T-cell (primary cell): ENCODE measurements at regions not wholly inside any gene's neighbourhood (a gene's known extent, or its start where the extent isn't known, plus 50 kb on each side); places are given as distances from the start of the nearest gene placed in this dataset.

Experiments used
- ATAC-seq, 4 experiments: fragments of 200-7000 bp in 3 of 4; fragments of 150-1000 bp in 1 of 4; cut with Tn5 transposase; replicated peaks in 1 of 4; 1 replicate in 3 of 4; 2 replicates in 1 of 4; pipeline ENCODE4 v1.10.0; 2021; ENCODE audit warnings: moderate library complexity in 3 of 4, mild to moderate bottlenecking in 2 of 4, moderate number of reproducible peaks in 1 of 4
- CTCF ChIA-PET, 2 donors: fragments of 300-600 bp; sonication (Branson Sonifier 250); formaldehyde crosslinking; loops; one replicate each; lab custom pipeline; 2022; ENCODE audit warnings: antibody characterized with exemption in 2 of 2; lab: Charles Lee
- POLR2A ChIA-PET, 2 donors: fragments of 300-600 bp; sonication (Branson Sonifier 250); formaldehyde crosslinking; loops; one replicate each; lab custom pipeline; 2022; ENCODE audit warnings: antibody characterized with exemption in 2 of 2; lab: Charles Lee
- DNase-seq, 35 experiments: peaks; one replicate each; pipeline versions ENCODE4 v3.0.0 to v3.0.0-alpha.2; 2013 to 2023
- H3K27ac ChIP-seq: one replicate; pipeline ENCODE4 v1.5.1; 2013; ENCODE audit warnings: low read length
- H3K27me3 ChIP-seq, 2 experiments: replicated peaks in 1 of 2; 1 replicate in 1 of 2; 2 replicates in 1 of 2; pipeline versions ENCODE4 v1.6.1 to v1.7.0; 2013; ENCODE audit warnings: low read length in 1 of 2, mixed read lengths in 1 of 2; ENCODE audit not compliant: control insufficient read depth in 2 of 2, insufficient read depth in 2 of 2; ENCODE audit errors: extremely low read depth in 1 of 2
- H3K36me3 ChIP-seq, 2 donors: 1 replicate in 1 of 2; 2 replicates in 1 of 2; pipeline versions ENCODE4 v1.6.1 to v1.7.0; 2013; ENCODE audit warnings: low read length in 1 of 2; ENCODE audit not compliant: control insufficient read depth in 2 of 2, insufficient read depth in 1 of 2; ENCODE audit errors: extremely low read depth in 1 of 2
- H3K4me1 ChIP-seq, 2 experiments: 1 replicate in 1 of 2; 2 replicates in 1 of 2; pipeline versions ENCODE4 v1.6.1 to v1.7.0; 2013; ENCODE audit warnings: low read length in 2 of 2, mixed read lengths in 1 of 2; ENCODE audit not compliant: insufficient read depth in 2 of 2, control insufficient read depth in 1 of 2; ENCODE audit errors: extremely low read depth in 1 of 2
- H3K4me3 ChIP-seq, 2 donors: 1 replicate in 1 of 2; 2 replicates in 1 of 2; pipeline versions ENCODE4 v1.5.1 to v1.7.0; 2013; ENCODE audit warnings: mild to moderate bottlenecking in 2 of 2, low read length in 1 of 2, moderate library complexity in 1 of 2; ENCODE audit not compliant: control insufficient read depth in 1 of 2; ENCODE audit errors: extremely low read depth in 1 of 2
- H3K9me3 ChIP-seq: 2 replicates; pipeline ENCODE4 v1.7.0; 2013
- H3K27ac Mint-ChIP-seq, 2 donors: one replicate each; pipeline ENCODE4 v1.8.0; 2020 to 2021; ENCODE audit warnings: mild to moderate bottlenecking in 2 of 2, mixed read lengths in 2 of 2
- H3K27me3 Mint-ChIP-seq, 2 donors: one replicate each; pipeline ENCODE4 v1.8.0; 2021 to 2022; ENCODE audit warnings: mixed read lengths in 2 of 2
- H3K36me3 Mint-ChIP-seq: one replicate; pipeline ENCODE4 v1.8.0; 2021; ENCODE audit warnings: mixed read lengths
- H3K4me1 Mint-ChIP-seq, 3 donors: one replicate each; pipeline ENCODE4 v1.8.0; 2020 to 2022; ENCODE audit warnings: mixed read lengths in 3 of 3, mild to moderate bottlenecking in 1 of 3
- H3K4me3 Mint-ChIP-seq, 3 donors: one replicate each; pipeline ENCODE4 v1.8.0; 2020 to 2022; ENCODE audit warnings: mild to moderate bottlenecking in 3 of 3, mixed read lengths in 3 of 3, moderate library complexity in 3 of 3
- H3K9me3 Mint-ChIP-seq, 3 donors: one replicate each; pipeline ENCODE4 v1.8.0; 2020 to 2022; ENCODE audit warnings: mixed read lengths in 3 of 3
- WGBS: methylation state at CpG from one replicate; pipeline ENCODE4 v1.1.5; 2013; ENCODE audit warnings: missing lambda C conversion rate; ENCODE audit not compliant: insufficient coverage; 5-methylcytosine and 5-hydroxymethylcytosine counted together

DNA sequence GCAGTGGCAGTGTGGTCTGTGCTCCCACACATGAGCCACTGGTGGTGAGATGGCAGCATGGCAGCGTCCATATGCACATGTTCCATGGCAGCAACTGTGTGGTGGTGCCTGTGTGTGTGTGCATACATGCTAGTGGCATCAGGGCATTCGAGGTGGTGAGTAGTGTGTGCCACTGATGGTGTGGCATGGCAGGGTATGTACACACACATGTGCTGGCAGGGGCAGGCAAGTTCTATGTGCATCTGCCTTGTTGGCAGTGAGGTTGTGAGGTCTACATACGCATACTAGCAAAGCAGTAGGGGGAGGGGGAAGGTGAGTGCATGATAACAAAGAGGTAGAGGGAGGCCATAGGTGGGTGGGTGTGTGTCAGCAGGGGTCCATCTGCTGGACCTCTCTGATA, 378.7 kb downstream of the C3orf38 start:
- Mint-ChIP-seq H3K4me1 (no peaks in the 10 kb centered on the region), H3K27me3 (no peaks in the 10 kb centered on the region), H3K27ac (no peak overlapping the region), H3K9me3 (peaks cover 8 to 17% (median 11%) of the 10 kb centered on the region in 3 donors), H3K4me3 (no peak overlapping the region), H3K36me3 (no peaks in the 10 kb centered on the region)
- DNase-seq (no peak), ATAC-seq (no peak)
- Histone ChIP-seq H3K9me3 (no peaks in the 10 kb centered on the region), H3K4me1 (no peaks in the 10 kb centered on the region), H3K27ac (no peak overlapping the region), H3K36me3 (no peaks in the 10 kb centered on the region), H3K4me3 (no peak overlapping the region), H3K27me3 (no peaks in the 10 kb centered on the region)
- WGBS, result 49% methylated on average over 3 of the region's 3 CpGs
- ChIA-PET POLR2A (no interaction called here), CTCF (no interaction called here)

DNA sequence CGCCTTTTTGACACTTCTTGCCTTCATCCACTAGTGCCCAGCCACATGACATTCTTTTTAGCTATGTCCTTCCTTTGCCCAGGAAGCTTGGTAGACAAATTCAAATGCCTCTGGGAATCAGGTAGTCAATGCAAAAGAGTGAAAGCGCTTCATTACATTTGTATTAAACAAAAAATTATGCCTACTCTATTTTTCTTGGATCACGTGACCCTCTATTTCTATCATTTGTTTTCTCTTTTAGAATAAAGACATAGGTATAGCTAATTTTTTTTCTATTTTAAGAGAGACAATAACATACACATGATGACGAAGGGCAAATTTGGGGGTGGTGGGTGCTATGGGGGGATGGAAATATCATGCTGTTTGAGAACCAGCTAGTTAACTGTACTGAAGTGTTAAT, 384.8 kb downstream of the C3orf38 start:
- Mint-ChIP-seq H3K9me3 (peaks cover 0 to 3% (median 0%) of the 10 kb centered on the region in 3 donors), H3K27ac (no peak overlapping the region), H3K27me3 (no peaks in the 10 kb centered on the region), H3K4me1 (no peaks in the 10 kb centered on the region), H3K36me3 (no peaks in the 10 kb centered on the region), H3K4me3 (no peak overlapping the region)
- ChIA-PET POLR2A (no interaction called here), CTCF (interaction anchor here in 1 of 2 donors (0.7 kb wide), 1 partner anchor 1236 kb away, joined by 10 read pairs; no protein-coding TSS in a partner anchor)
- no peaks in the 10 kb centered on the region for H3K36me3 ChIP-seq
- H3K4me3 ChIP-seq, result no peak overlapping the region
- no peaks in the 10 kb centered on the region for H3K4me1 ChIP-seq
- DNase-seq (no peak), ATAC-seq (no peak)
- no peaks in the 10 kb centered on the region for H3K9me3 ChIP-seq
- H3K27me3 ChIP-seq, result no peaks in the 10 kb centered on the region
- H3K27ac ChIP-seq, result no peak overlapping the region
- no CpG with 5 or more reads among the region's 4 CpGs for WGBS

GRCh38 chr3:88535563-88535962, 385.8 kb downstream of the C3orf38 start:
- Mint-ChIP-seq H3K27me3 (no peaks in the 10 kb centered on the region), H3K4me3 (no peak overlapping the region), H3K27ac (no peak overlapping the region), H3K4me1 (no peaks in the 10 kb centered on the region), H3K36me3 (no peaks in the 10 kb centered on the region), H3K9me3 (peaks cover 0 to 3% (median 0%) of the 10 kb centered on the region in 3 donors)
- ATAC-seq (no peak), DNase-seq (no peak)
- POLR2A ChIA-PET, result no interaction called here
- no peaks in the 10 kb centered on the region for H3K36me3 ChIP-seq
- H3K4me1 ChIP-seq, result no peaks in the 10 kb centered on the region
- no CpG with 5 or more reads among the region's 1 CpG for WGBS
- no peaks in the 10 kb centered on the region for H3K27me3 ChIP-seq
- H3K9me3 ChIP-seq, result no peaks in the 10 kb centered on the region
- H3K27ac ChIP-seq, result no peak overlapping the region
- CTCF ChIA-PET, result no interaction called here
- no peak overlapping the region for H3K4me3 ChIP-seq

DNA sequence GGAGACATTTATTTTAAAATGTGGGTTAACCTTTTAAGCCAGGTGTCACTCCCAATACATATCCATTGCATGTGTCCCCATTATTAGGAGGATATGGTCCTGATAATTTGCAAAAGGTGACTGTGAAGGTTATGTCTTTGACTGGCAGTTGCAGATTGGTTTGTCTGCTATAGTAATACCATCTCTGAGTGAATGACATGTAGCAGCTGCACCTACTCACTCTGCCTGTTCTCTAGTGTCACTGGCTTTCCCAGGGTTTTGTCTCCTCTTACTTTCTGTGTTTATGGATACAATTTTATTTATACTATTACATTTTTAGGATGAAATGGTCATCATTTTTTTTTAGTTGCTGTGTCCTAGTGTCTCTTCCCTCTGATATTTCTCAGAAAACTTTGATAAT, 393.2 kb downstream of the C3orf38 start:
- peaks cover 9 to 12% (median 11%) of the 10 kb centered on the region in 3 donors for H3K9me3 Mint-ChIP-seq
- DNase-seq (no peak), ATAC-seq (no peak)
- Histone ChIP-seq H3K27me3 (no peaks in the 10 kb centered on the region), H3K27ac (no peak overlapping the region), H3K9me3 (no peaks in the 10 kb centered on the region), H3K4me3 (no peak overlapping the region), H3K4me1 (no peaks in the 10 kb centered on the region), H3K36me3 (no peaks in the 10 kb centered on the region)
- ChIA-PET POLR2A (no interaction called here), CTCF (no interaction called here)
- no peaks in the 10 kb centered on the region for H3K4me1 Mint-ChIP-seq
- no peak overlapping the region for H3K4me3 Mint-ChIP-seq
- no peaks in the 10 kb centered on the region for H3K27me3 Mint-ChIP-seq
- H3K36me3 Mint-ChIP-seq, result no peaks in the 10 kb centered on the region
- no peak overlapping the region for H3K27ac Mint-ChIP-seq

GRCh38 chr3:88572450-88572849, 422.7 kb downstream of the C3orf38 start:
- H3K4me1 Mint-ChIP-seq, result no peaks in the 10 kb centered on the region
- H3K27ac Mint-ChIP-seq, result no peak overlapping the region
- DNase-seq (no peak), ATAC-seq (no peak)
- Histone ChIP-seq H3K36me3 (no peaks in the 10 kb centered on the region), H3K27ac (no peak overlapping the region), H3K4me3 (no peak overlapping the region), H3K27me3 (no peaks in the 10 kb centered on the region), H3K4me1 (no peaks in the 10 kb centered on the region), H3K9me3 (no peaks in the 10 kb centered on the region)
- H3K9me3 Mint-ChIP-seq, result peaks cover 4 to 21% (median 12%) of the 10 kb centered on the region in 3 donors
- POLR2A ChIA-PET, result no interaction called here
- 83% methylated on average over 1 of the region's 3 CpGs for WGBS
- no peaks in the 10 kb centered on the region for H3K36me3 Mint-ChIP-seq
- H3K27me3 Mint-ChIP-seq, result no peaks in the 10 kb centered on the region
- H3K4me3 Mint-ChIP-seq, result no peak overlapping the region
- CTCF ChIA-PET, result no interaction called here

DNA sequence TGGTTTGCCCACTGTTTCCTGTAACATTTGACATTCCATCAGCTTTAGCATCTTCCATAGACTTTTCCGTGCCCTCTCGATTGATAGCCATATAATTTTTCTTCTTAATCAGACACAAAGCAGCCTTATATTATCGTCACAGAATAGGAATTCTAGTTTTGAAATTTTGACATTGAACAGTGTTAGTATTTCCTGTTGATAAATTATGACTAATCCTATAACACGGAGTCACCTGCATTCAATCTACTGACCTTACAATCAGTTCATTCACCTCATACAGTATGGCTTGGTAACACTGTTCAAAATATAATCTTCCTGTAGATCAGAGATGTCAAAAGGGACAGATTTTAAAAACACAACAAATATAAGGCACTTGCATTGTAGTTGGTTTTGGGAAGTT, 423.7 kb downstream of the C3orf38 start:
- Mint-ChIP-seq H3K9me3 (peaks cover 4 to 19% (median 12%) of the 10 kb centered on the region in 3 donors), H3K4me3 (no peak overlapping the region), H3K36me3 (no peaks in the 10 kb centered on the region), H3K27me3 (no peaks in the 10 kb centered on the region), H3K27ac (no peak overlapping the region), H3K4me1 (no peaks in the 10 kb centered on the region)
- POLR2A ChIA-PET, result interaction anchor here in 1 of 2 donors (0.7 kb wide), 1 partner anchor 12 kb away, joined by 4 read pairs; no protein-coding TSS in a partner anchor
- WGBS, result no CpG with 5 or more reads among the region's 4 CpGs
- H3K27ac ChIP-seq, result no peak overlapping the region
- no peaks in the 10 kb centered on the region for H3K36me3 ChIP-seq
- no peaks in the 10 kb centered on the region for H3K4me1 ChIP-seq
- H3K27me3 ChIP-seq, result no peaks in the 10 kb centered on the region
- ATAC-seq (no peak), DNase-seq (no peak)
- CTCF ChIA-PET, result no interaction called here
- H3K4me3 ChIP-seq, result no peak overlapping the region
- no peaks in the 10 kb centered on the region for H3K9me3 ChIP-seq

DNA sequence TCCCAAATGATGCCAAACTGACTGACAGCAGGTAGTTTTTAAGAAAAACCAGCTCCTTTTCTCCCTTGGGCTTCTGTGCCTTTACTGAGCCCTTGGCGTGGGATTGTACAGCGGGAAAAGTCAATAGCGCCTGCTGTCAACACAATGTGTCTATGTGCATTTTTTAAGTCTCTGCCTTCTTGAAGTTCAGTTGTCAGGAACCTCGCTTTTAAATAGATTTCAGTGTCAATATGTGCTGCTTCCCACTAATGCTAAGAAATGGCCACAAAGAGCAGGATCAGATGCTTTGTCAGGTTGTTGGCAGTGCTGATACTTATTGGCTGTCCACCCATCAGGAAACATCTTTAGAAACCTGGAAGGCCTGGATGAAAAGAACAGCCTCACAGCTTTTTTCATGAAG, 424.4 kb downstream of the C3orf38 start:
- Mint-ChIP-seq H3K36me3 (no peaks in the 10 kb centered on the region), H3K4me3 (no peak overlapping the region), H3K27ac (no peak overlapping the region), H3K4me1 (no peaks in the 10 kb centered on the region), H3K27me3 (no peaks in the 10 kb centered on the region), H3K9me3 (peaks cover 3 to 18% (median 12%) of the 10 kb centered on the region in 3 donors)
- Histone ChIP-seq H3K36me3 (no peaks in the 10 kb centered on the region), H3K4me3 (no peak overlapping the region), H3K27ac (no peak overlapping the region), H3K4me1 (no peaks in the 10 kb centered on the region), H3K27me3 (no peaks in the 10 kb centered on the region), H3K9me3 (no peaks in the 10 kb centered on the region)
- 79% methylated on average over 4 of the region's 4 CpGs for WGBS
- CTCF ChIA-PET, result interaction anchor here in 1 of 2 donors (0.6 kb wide), 1 partner anchor 32 kb away, joined by 3 read pairs; no protein-coding TSS in a partner anchor
- DNase-seq (no peak), ATAC-seq (no peak)
- POLR2A ChIA-PET, result no interaction called here
